A172 (cell line): ENCODE measurements at regions not wholly inside any gene's neighbourhood (a gene's known extent, or its start where the extent isn't known, plus 50 kb on each side); places are given as distances from the start of the nearest gene placed in this dataset.
"Not testable (repeated sequence)": the region's sequence is repeated elsewhere in the genome, so short reads cannot be mapped to it uniquely, and the experiment has no call there.

Experiments used
- DNase-seq: peaks from one replicate; pipeline ENCODE4 v3.0.0-alpha.2; 2015; ENCODE audit warnings: low spot score

GRCh38 chr6:3553254-3553653 is 96.4 kb upstream of the SLC22A23 start:
- DNase-seq, result no peak

DNA sequence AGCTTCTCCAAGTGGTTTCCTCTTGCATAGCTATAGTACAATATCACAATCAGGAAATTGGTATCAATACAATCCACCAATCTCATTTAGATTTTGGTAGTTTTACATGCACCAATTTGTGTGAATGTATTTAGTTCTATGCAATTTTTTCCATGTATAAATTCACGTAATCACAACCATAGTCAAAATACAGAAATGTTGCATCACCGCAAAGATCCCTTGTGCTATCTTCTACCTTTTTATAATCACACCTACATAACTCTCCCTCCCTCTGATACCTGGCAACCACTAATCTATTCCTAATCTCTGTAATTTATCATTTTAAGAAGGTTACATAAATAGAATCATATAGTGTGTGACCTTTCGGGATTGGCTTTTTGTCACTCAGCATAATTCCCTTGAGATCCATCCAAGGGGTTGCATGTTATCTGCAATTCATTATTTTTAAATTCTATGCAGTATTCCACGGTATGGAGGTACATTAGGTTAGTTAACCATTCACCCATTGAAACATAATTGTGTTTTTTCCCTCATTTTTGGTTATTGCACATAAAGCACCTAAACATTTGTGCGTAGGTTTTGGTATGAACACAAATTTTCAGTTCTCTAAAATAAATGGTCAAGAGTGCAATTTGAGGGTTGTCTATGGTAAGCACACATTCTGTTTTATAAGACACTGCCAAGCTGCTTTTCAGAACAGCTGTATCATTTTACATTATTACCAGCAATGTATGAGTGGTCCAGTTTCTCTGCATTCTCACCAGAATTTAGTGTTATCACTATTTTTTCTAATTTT is 95.1 kb upstream of the SLC22A23 start:
- no peak for DNase-seq

DNA sequence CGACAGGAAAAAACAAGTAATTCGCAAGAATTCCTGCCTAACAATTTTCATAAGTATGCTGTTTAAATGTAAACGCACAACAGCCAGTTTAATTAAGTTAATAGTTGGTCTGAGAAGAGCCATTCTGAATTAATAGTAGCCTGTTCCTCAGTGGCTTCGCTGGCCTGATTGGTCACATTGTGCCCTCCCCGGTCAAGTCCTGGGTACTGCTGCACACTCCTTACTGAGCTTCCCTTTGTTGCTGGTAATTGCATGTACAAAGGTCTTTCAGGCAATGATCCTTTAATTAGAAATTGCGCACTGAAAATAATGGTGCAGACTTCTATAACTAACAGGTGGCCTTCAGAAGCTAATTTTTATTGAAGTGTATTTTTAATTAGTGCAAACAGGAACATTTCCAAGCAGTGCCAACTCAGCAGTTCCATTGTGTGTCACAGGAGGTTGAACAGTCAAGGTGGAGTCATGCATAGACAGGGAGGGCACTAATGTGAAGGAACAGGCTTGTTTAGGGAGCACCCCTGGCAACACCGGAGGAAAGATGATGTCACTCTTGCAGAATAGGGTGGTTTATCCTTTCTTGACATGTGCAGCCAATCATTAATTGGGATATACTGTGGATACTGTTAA is 92.6 kb upstream of the SLC22A23 start:
- DNase-seq, result no peak

GRCh38 chr6:3546121-3546520 is 89.3 kb upstream of the SLC22A23 start:
- no peak for DNase-seq

GRCh38 chr6:3545156-3545555 is 88.3 kb upstream of the SLC22A23 start:
- DNase-seq, result no peak

DNA sequence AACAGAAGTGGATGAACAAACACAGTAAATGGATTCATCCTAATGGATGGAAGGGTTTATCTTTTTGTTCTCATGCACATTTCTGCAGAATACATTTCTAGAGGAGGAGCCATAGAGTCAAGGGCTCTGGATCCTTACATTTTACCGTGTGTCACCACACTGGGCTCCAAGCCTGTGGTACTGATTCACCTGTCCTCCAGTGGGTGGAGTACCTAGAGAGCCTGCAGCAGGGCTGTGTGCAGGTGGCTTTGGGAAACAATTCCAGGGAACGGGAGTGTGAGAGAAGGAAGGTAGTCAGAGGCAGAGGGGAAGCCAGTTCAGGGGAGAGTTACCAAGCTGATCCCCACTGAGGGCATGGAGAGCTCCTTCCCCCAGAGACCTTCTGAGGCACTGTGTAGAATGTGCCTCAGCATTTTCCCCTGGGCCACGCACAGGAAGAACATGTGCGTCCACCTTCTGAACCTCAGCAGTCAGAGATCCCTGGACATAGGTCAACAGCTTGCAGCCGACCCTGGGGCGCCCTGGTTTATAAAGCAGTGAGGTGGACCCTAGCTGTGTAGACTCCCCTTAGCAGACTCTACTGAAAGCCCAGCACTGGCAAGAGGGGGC is 85.3 kb upstream of the SLC22A23 start:
- DNase-seq, result no peak

GRCh38 chr6:3541006-3541585 is 84.2 kb upstream of the SLC22A23 start:
- no peak for DNase-seq

GRCh38 chr6:3540253-3540820 is 83.5 kb upstream of the SLC22A23 start:
- DNase-seq, result no peak

DNA sequence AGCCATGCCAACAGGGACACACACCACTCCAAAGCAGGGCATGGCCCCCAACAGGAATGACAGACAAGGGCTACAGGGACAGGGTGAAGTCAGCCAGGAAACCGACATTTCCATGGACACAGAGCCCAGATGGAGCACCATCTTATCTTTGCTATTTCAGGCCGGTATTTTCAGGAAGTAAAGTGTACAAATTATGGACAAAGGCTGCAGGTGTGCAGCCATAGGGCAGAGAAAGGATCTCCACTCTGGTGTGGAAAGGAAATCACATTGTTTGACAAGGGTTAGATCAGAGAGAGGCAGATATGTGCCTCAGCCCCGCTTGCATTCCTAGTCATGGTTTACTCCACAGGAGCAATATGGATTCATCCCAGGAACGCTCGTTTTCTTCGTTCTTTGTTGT is 81.7 kb upstream of the SLC22A23 start:
- DNase-seq, result no peak

DNA sequence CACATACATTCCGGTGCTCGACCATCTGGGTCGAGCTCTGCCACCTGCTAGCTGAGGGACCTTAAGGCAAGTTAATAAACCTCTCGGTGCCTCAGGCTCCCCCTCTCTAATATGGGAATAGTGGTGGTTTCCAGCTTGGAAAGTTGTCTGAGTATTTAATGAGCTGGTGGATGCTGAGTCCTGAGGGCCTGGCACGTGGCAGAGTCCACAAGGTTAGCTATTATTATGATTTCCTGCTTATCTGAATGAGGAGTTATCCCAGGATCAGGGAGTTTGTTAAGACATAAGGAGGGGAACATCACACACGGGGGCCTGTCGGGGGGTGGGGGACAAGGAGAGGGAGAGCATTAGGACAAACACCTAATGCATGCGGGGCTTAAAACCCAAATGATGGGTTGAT is 80.1 kb upstream of the SLC22A23 start:
- no peak for DNase-seq

DNA sequence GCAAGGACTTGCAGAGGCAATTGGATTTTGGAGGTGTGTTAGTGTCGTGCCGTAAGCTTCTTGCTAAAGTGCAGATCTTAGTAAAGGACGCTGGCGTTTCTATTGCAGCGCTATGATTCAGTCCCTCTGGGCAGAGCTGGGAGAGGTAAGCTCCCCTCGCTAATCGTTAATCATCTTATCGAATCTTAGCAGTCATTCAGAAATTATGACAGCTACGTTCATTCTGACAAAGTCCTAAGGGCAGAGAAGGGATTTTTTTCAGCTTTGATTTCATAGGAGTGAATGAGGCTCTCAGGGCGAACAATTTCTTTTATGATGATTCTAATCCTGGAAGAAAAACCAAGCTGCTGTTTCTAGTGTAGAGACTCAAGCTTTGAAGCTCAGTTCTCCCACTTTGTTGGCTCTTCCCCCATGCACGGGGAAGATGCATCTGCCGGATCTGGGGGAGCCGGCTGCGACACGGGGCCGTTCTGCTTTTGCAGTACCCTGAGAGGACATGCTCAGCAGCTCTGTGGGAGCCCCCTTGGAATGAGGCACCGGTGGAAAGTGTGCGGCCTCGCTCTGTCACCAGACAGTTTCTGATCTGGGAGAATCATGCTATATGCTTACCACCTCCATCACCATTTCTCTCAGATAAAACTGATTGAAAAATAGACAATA is 79.1 kb upstream of the SLC22A23 start:
- no peak for DNase-seq

DNA sequence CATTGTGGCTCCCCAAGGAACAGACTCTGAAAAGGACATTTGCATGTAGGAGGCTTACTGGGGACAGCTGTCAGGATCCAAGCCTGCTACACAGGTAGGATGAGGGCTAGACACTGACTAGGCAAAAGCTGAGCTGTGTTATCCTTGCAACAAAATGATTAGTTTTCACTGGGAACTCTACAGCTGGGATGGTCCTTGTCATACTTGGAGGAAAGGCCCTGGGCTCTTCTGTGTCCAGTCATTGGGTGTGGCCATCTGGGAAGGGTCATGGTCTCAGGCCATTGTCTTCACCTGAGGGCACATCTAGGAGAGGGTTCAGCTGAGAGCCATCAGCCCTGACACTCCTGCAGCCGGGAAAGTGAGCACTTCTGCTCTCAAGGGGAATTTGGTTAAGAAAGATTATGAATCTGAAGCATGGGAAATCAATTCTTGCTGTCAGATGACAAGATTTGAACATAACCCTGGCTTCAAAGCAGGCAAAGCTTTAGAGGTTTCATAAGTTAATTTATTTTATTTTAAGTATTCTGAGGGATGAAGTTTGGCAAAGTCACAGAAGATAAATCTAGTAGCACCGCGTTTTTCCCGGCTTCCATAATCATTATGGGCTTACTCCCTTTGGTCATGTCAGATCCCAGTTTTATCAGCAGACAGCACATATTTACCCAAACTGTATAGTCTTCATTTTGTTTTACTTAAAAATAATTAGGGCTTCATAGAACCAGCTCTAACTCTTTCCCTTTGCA is 78.4 kb upstream of the SLC22A23 start:
- DNase-seq, result no peak

DNA sequence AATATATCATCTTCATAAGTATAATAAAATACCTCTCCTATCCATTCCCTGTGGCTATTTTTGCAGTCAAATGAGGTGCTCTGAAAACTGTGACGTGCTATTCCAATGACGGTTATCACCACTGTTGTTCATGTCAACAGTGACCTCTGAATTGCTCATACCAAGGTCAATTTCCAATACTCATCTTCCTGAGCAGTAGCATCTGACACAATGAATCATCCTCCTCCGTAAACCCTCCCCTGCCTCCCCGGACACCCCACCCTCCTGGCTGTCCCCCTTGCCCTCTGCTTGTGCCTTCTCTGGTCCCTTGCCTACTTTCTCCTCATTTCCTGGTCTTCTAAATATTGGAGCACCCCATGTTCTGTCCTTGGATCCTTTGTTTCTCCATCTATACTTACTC is 77.7 kb upstream of the SLC22A23 start:
- no peak for DNase-seq

DNA sequence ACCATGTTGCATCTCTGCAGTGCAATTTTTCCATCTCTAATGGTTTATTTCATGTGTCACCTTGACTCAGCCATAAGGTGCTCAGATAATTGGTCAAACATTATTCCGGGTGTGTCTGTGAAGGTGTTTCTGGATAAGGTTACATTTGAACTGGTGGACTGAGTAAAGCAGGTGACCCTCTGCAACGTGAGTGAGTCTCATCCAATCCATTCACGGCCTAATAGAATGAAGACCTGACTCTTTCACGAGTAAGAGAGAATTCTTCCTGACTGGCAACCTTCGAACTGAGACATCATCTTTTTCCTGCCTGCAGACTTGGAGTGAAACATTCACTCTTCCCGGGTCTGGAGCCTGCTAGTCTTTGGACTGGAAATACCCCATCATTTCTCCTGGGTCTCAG is 77.1 kb upstream of the SLC22A23 start:
- no peak for DNase-seq

GRCh38 chr6:3532296-3532916 is 75.6 kb upstream of the SLC22A23 start:
- no peak for DNase-seq

GRCh38 chr6:3531481-3531880 is 74.6 kb upstream of the SLC22A23 start:
- DNase-seq, result no peak

GRCh38 chr6:3530515-3530914 is 73.7 kb upstream of the SLC22A23 start:
- no peak for DNase-seq

- no peak for DNase-seq
Observed at GRCh38 chr6:3529721-3530120, 72.9 kb upstream of the SLC22A23 start.

- DNase-seq, result no peak
Observed at GRCh38 chr6:3529232-3529631, 72.4 kb upstream of the SLC22A23 start.

GRCh38 chr6:3528081-3528671 is 71.3 kb upstream of the SLC22A23 start:
- not testable (repeated sequence) for DNase-seq

GRCh38 chr6:3527651-3527977 is 70.8 kb upstream of the SLC22A23 start:
- DNase-seq, result no peak
